ENCODE measurements at regions not wholly inside any gene's neighbourhood (a gene's known extent, or its start where the extent isn't known, plus 50 kb on each side); places are given as distances from the start of the nearest gene placed in this dataset.
A peak's percentile ranks its signal among the peaks of the same experiment; 100 is the strongest.

- H2AFZ ChIP-seq (ENCODE audit: low read depth, low read length) = no peak overlapping the region
- H3K27ac ChIP-seq (ENCODE audit: low read length) = peak overlapping the region; percentile 63
These were observed 221.2 kb downstream of the SPRY1 start for GRCh38 chr4:123617791-123618190.

GRCh38 chr4:123618606-123619005 is 222.0 kb downstream of the SPRY1 start:
- no peak overlapping the region for H2AFZ ChIP-seq (ENCODE audit: low read depth, low read length)
- H3K9me2 ChIP-seq (ENCODE audit: insufficient read depth, low read length) = no peaks in the 10 kb centered on the region
- peaks cover 9% of the 10 kb centered on the region for H3F3A ChIP-seq (ENCODE audit: insufficient read depth, low read length, poor library complexity, severe bottlenecking)
- H3K36me3 ChIP-seq (ENCODE audit: insufficient read depth, low read length) = no peaks in the 10 kb centered on the region
- H3K4me3 ChIP-seq (ENCODE audit: low read length) = no peak overlapping the region
- no peak overlapping the region for H3K4me2 ChIP-seq (ENCODE audit: low read length)
- no peak overlapping the region for H3K27ac ChIP-seq (ENCODE audit: low read length)
- no peaks in the 10 kb centered on the region for H3K27me3 ChIP-seq (ENCODE audit: insufficient read depth, low read depth, low read length)
- H4K20me1 ChIP-seq (ENCODE audit: insufficient read depth) = no peaks in the 10 kb centered on the region
- H3K79me2 ChIP-seq (replicated peaks; ENCODE audit: insufficient read depth, low read length) = no peaks in the 10 kb centered on the region
- no peak overlapping the region for H3K9ac ChIP-seq (ENCODE audit: low read length)
- no peaks in the 10 kb centered on the region for H3K9me3 ChIP-seq (ENCODE audit: low read length)
- TF ChIP-seq POLR2AphosphoS5 (IDR thresholded peaks at IDR 0.05) = no peak
- TF ChIP-seq EP300 (conservative IDR thresholded peaks at IDR 0.05; ENCODE audit: poor library complexity, severe bottlenecking) = no peak
- TF ChIP-seq MXI1 (conservative IDR thresholded peaks at IDR 0.05; ENCODE audit: poor library complexity, severe bottlenecking) = no peak
- no peak for TF ChIP-seq REST (IDR thresholded peaks at IDR 0.05; ENCODE audit: borderline replicate concordance)
- no peak for TF ChIP-seq CTCF (IDR thresholded peaks at IDR 0.05; ENCODE audit: poor library complexity, severe bottlenecking)
- no peak for TF ChIP-seq SMC3 (conservative IDR thresholded peaks at IDR 0.05; ENCODE audit: poor library complexity)

More at GRCh38 chr4:123617791-123618190, 221.2 kb downstream of the SPRY1 start:
- no peaks in the 10 kb centered on the region for H4K20me1 ChIP-seq (ENCODE audit: insufficient read depth)
- no peaks in the 10 kb centered on the region for H3K79me2 ChIP-seq (replicated peaks; ENCODE audit: insufficient read depth, low read length)
- no peaks in the 10 kb centered on the region for H3K27me3 ChIP-seq (ENCODE audit: insufficient read depth, low read depth, low read length)
- no peak overlapping the region for H3K4me3 ChIP-seq (ENCODE audit: low read length)
- no peaks in the 10 kb centered on the region for H3K9me3 ChIP-seq (ENCODE audit: low read length)
- H3K9me2 ChIP-seq (ENCODE audit: insufficient read depth, low read length) = no peaks in the 10 kb centered on the region
- peaks cover 9% of the 10 kb centered on the region for H3F3A ChIP-seq (ENCODE audit: insufficient read depth, low read length, poor library complexity, severe bottlenecking)
- no peak for TF ChIP-seq CTCF (IDR thresholded peaks at IDR 0.05; ENCODE audit: poor library complexity, severe bottlenecking)
- no peak for TF ChIP-seq RAD21 (conservative IDR thresholded peaks at IDR 0.05)
- TF ChIP-seq EZH2 (IDR thresholded peaks at IDR 0.05; ENCODE audit: borderline replicate concordance, insufficient read depth, low read length, poor library complexity, severe bottlenecking) = no peak
- TF ChIP-seq TAF1 (IDR thresholded peaks at IDR 0.05; ENCODE audit: low read depth) = no peak
- no peak for TF ChIP-seq MXI1 (conservative IDR thresholded peaks at IDR 0.05; ENCODE audit: poor library complexity, severe bottlenecking)
- TF ChIP-seq REST (IDR thresholded peaks at IDR 0.05; ENCODE audit: borderline replicate concordance) = no peak
- TF ChIP-seq EP300 (conservative IDR thresholded peaks at IDR 0.05; ENCODE audit: poor library complexity, severe bottlenecking) = no peak
- no peak for TF ChIP-seq POLR2AphosphoS5 (IDR thresholded peaks at IDR 0.05)
- no peak for TF ChIP-seq SMC3 (conservative IDR thresholded peaks at IDR 0.05; ENCODE audit: poor library complexity)
- H3K36me3 ChIP-seq (ENCODE audit: insufficient read depth, low read length) = no peaks in the 10 kb centered on the region
- no peak overlapping the region for H3K4me2 ChIP-seq (ENCODE audit: low read length)
- H3K9ac ChIP-seq (ENCODE audit: low read length) = no peak overlapping the region

All from neural cell (in vitro differentiated cells).